SK-N-SH treated with all-trans-retinoic acid at 6 μM for 48 hours (cell line): ENCODE measurements at regions not wholly inside any gene's neighbourhood (a gene's known extent, or its start where the extent isn't known, plus 50 kb on each side); places are given as distances from the start of the nearest gene placed in this dataset.

ENCODE experiments used
- GLIS3 ChIP-seq: fragments of 250-450 bp; sonication (Bioruptor Pico); IDR thresholded peaks from 2 replicates; pipeline ENCODE4 v1.5.0; 2020; ENCODE audit warnings: mild to moderate bottlenecking, moderate library complexity
- RARB ChIP-seq: fragments of 250-450 bp; sonication (Bioruptor Pico); IDR thresholded peaks from 2 replicates; pipeline ENCODE4 v1.8.0; 2021; ENCODE audit warnings: mild to moderate bottlenecking, moderate library complexity
- TCF4 ChIP-seq: fragments of 250-450 bp; sonication (Bioruptor Pico); IDR thresholded peaks from 2 replicates; pipeline ENCODE4 v1.8.0; 2021; ENCODE audit warnings: mild to moderate bottlenecking, moderate library complexity, borderline replicate concordance
- ZFP3 ChIP-seq: fragments of 250-450 bp; sonication (Bioruptor Pico); IDR thresholded peaks from 2 replicates; pipeline ENCODE4 v1.5.0; 2020; ENCODE audit warnings: mild to moderate bottlenecking, moderate library complexity
- TF ChIP-seq, protein P1 (sequence below): fragments of 250-450 bp; sonication (Bioruptor Pico); IDR thresholded peaks from 2 replicates; pipeline ENCODE4 v1.8.0; 2020; ENCODE audit warnings: mild to moderate bottlenecking, moderate library complexity, borderline replicate concordance

GRCh38 chr17:74152591-74153455 lies 50.7 kb upstream of the RPL38 start:
- TF ChIP-seq, protein P1, sequence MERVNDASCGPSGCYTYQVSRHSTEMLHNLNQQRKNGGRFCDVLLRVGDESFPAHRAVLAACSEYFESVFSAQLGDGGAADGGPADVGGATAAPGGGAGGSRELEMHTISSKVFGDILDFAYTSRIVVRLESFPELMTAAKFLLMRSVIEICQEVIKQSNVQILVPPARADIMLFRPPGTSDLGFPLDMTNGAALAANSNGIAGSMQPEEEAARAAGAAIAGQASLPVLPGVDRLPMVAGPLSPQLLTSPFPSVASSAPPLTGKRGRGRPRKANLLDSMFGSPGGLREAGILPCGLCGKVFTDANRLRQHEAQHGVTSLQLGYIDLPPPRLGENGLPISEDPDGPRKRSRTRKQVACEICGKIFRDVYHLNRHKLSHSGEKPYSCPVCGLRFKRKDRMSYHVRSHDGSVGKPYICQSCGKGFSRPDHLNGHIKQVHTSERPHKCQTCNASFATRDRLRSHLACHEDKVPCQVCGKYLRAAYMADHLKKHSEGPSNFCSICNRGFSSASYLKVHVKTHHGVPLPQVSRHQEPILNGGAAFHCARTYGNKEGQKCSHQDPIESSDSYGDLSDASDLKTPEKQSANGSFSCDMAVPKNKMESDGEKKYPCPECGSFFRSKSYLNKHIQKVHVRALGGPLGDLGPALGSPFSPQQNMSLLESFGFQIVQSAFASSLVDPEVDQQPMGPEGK (CRISPR knock-in tag): no peak
- TF ChIP-seq TCF4: peak; percentile 75; the same call in 1 of the 2 replicates
- no peak for TF ChIP-seq ZFP3 (CRISPR knock-in tag)
- TF ChIP-seq GLIS3 (CRISPR knock-in tag): no peak
- TF ChIP-seq RARB (CRISPR knock-in tag): no peak
